ENCODE measurements at regions not wholly inside any gene's neighbourhood (a gene's known extent, or its start where the extent isn't known, plus 50 kb on each side); places are given as distances from the start of the nearest gene placed in this dataset.
"Not testable (repeated sequence)": the region's sequence is repeated elsewhere in the genome, so short reads cannot be mapped to it uniquely, and the experiment has no call there.

- TF ChIP-seq ZNF687 (CRISPR knock-in tag; IDR thresholded peaks at IDR 0.05) (peak; percentile 66), SKI (IDR thresholded peaks at IDR 0.05; ENCODE audit: partially characterized antibody) (peak; percentile 97), ZFY (CRISPR knock-in tag; IDR thresholded peaks at IDR 0.05) (peak; percentile 22; the same call in 1 of the 2 replicates), TEAD3 (CRISPR knock-in tag; optimal IDR thresholded peaks at IDR 0.05; ENCODE audit: borderline replicate concordance) (peak; percentile 47), NFKB2 (CRISPR knock-in tag; IDR thresholded peaks at IDR 0.05; ENCODE audit: borderline replicate concordance) (peak; percentile 3; the same call in 1 of the 2 replicates), ZNF747 (CRISPR knock-in tag; IDR thresholded peaks at IDR 0.05; ENCODE audit: borderline replicate concordance) (0 out of 2 replicates have a peak, but pooled peaks have one; percentile 27), HMGXB4 (CRISPR knock-in tag; IDR thresholded peaks at IDR 0.05; ENCODE audit: borderline replicate concordance in 1 of 2, low read depth in 1 of 2) (peak in 1 of 2 experiments; percentile 28; a peak in 1 of 4 replicates), ZNF761 (CRISPR knock-in tag; conservative IDR thresholded peaks at IDR 0.05) (0 out of 2 replicates have a peak, but pooled peaks have one; percentile 51), SAP130 (CRISPR knock-in tag; IDR thresholded peaks at IDR 0.05; ENCODE audit: low read depth) (peak; percentile 70), SOX13 (CRISPR knock-in tag; conservative IDR thresholded peaks at IDR 0.05 in 1 of 2, IDR thresholded peaks at IDR 0.05 in 1 of 2) (peak in 1 of 2 experiments; percentile 61; a peak in 2 of 4 replicates), ETV5 (CRISPR knock-in tag; IDR thresholded peaks at IDR 0.05; ENCODE audit: borderline replicate concordance) (peak; percentile 5; the same call in 1 of the 2 replicates), FOXA1 (CRISPR knock-in tag; IDR thresholded peaks at IDR 0.05) (peak; percentile 38), ARID4A (CRISPR knock-in tag; IDR thresholded peaks at IDR 0.05; ENCODE audit: borderline replicate concordance) (0 out of 2 replicates have a peak, but pooled peaks have one; percentile 18), TARDBP (CRISPR knock-in tag; IDR thresholded peaks at IDR 0.05) (peak; percentile 51; the same call in 1 of the 2 replicates), ZNF792 (CRISPR knock-in tag; IDR thresholded peaks at IDR 0.05) (peak; percentile 74; the same call in 1 of the 2 replicates)
- TF ChIP-seq SOX13, FOXA1 (IDR thresholded peaks at IDR 0.05): not testable (repeated sequence)
Measured at GRCh38 chr16:29271721-29272675, 134.5 kb downstream of the NPIPB11 start (continued).

All from HepG2 (cell line).